Hepatocyte (in vitro differentiated cells): ENCODE measurements at regions not wholly inside any gene's neighbourhood (a gene's known extent, or its start where the extent isn't known, plus 50 kb on each side); places are given as distances from the start of the nearest gene placed in this dataset.
A peak's percentile ranks its signal among the peaks of the same experiment; 100 is the strongest.

Source experiments
- DNase-seq: peaks from one replicate; pipeline ENCODE4 v3.0.0-alpha.2; 2016; ENCODE audit warnings: low spot score
- H2AFZ ChIP-seq: fragments of 200-600 bp; sonication (generic); 2 replicates; pipeline ENCODE4 v1.6.0; 2016; ENCODE audit warnings: antibody characterized with exemption, mild to moderate bottlenecking
- H3K27ac ChIP-seq: fragments of 200-600 bp; sonication (generic); 2 replicates; pipeline ENCODE4 v1.5.1; 2016; ENCODE audit warnings: mild to moderate bottlenecking
- H3K27me3 ChIP-seq: fragments of 200-600 bp; sonication (generic); 2 replicates; pipeline ENCODE4 v1.6.1; 2016
- H3K36me3 ChIP-seq: fragments of 200-600 bp; sonication (generic); replicated peaks from 2 replicates; pipeline ENCODE4 v1.5.1; 2016; ENCODE audit warnings: low read depth; ENCODE audit not compliant: insufficient read depth
- H3K4me1 ChIP-seq: fragments of 200-600 bp; sonication (generic); 2 replicates; pipeline ENCODE4 v1.5.1; 2016; ENCODE audit warnings: mild to moderate bottlenecking, moderate library complexity; ENCODE audit not compliant: insufficient read depth
- H3K4me2 ChIP-seq: fragments of 200-600 bp; sonication (generic); 2 replicates; pipeline ENCODE4 v1.6.0; 2016
- H3K4me3 ChIP-seq: fragments of 200-600 bp; sonication (generic); 2 replicates; pipeline ENCODE4 v1.5.1; 2016; ENCODE audit warnings: mild to moderate bottlenecking
- H3K79me2 ChIP-seq: fragments of 200-600 bp; sonication (generic); 2 replicates; pipeline ENCODE4 v1.6.0; 2017; ENCODE audit warnings: mild to moderate bottlenecking
- H3K9me2 ChIP-seq: fragments of 200-600 bp; sonication (generic); replicated peaks from 2 replicates; pipeline ENCODE4 v1.6.0; 2017; ENCODE audit warnings: mild to moderate bottlenecking; ENCODE audit not compliant: insufficient read depth
- H3K9me3 ChIP-seq: fragments of 200-600 bp; sonication (generic); 2 replicates; pipeline ENCODE4 v1.5.1; 2016; ENCODE audit warnings: low read depth, mild to moderate bottlenecking
- H4K20me1 ChIP-seq: fragments of 200-600 bp; sonication (generic); 2 replicates; pipeline ENCODE4 v1.6.0; 2016; ENCODE audit warnings: mild to moderate bottlenecking; ENCODE audit not compliant: insufficient read depth, poor library complexity, severe bottlenecking
- CTCF ChIP-seq: fragments of 200-600 bp; sonication (generic); IDR thresholded peaks from 2 replicates; pipeline ENCODE4 v1.5.1; 2016; ENCODE audit warnings: antibody characterized with exemption, mild to moderate bottlenecking; ENCODE audit not compliant: poor library complexity
- EZH2 ChIP-seq: fragments of 200-600 bp; sonication (generic); IDR thresholded peaks from 2 replicates; pipeline ENCODE4 v1.6.1; 2016; ENCODE audit warnings: antibody characterized with exemption, mild to moderate bottlenecking, borderline replicate concordance
- EZH2phosphoT487 ChIP-seq: fragments of 200-600 bp; sonication (generic); IDR thresholded peaks from one replicate; pipeline ENCODE4 v1.6.1; 2018; ENCODE audit warnings: antibody characterized with exemption, mild to moderate bottlenecking, low read depth, moderate library complexity; ENCODE audit not compliant: unreplicated experiment, severe bottlenecking
- WGBS: methylation state at CpG from one replicate; pipeline ENCODE4 v1.1.6; 2016; ENCODE audit warnings: low lambda C conversion rate; ENCODE audit errors: missing lambda C conversion rate; 5-methylcytosine and 5-hydroxymethylcytosine counted together

- no peaks in the 10 kb centered on the region for H3K4me1 ChIP-seq
Measured at GRCh38 chr2:44107974-44108373, 60.7 kb upstream of the PPM1B start.

DNA sequence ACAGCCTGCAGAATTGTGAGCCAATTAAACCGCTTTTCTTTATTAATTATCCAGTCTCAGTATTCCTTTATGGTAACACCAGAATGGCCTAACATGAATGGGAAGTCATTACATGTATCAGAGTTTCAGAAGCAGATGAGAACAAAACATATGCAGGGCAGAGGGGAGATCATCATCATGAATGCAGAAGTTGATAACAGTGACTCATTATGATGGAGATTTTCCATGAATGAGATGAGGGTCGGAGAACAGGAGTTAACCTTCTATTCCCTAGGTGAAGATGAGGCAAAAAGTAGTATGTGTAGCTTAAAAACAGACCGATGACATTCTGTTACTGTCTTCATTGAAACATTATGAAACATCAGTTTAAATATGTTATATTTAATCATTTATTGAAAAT, 59.5 kb upstream of the PPM1B start:
- H2AFZ ChIP-seq = no peak overlapping the region
- no peaks in the 10 kb centered on the region for H3K79me2 ChIP-seq
- no peaks in the 10 kb centered on the region for H3K36me3 ChIP-seq
- H3K27me3 ChIP-seq = no peaks in the 10 kb centered on the region
- no peak overlapping the region for H3K4me3 ChIP-seq
- H3K4me1 ChIP-seq = no peaks in the 10 kb centered on the region
- H3K9me2 ChIP-seq = no peaks in the 10 kb centered on the region
- DNase-seq = no peak
- H4K20me1 ChIP-seq = no peaks in the 10 kb centered on the region
- WGBS = 90% methylated on average over 3 of the region's 3 CpGs
- H3K4me2 ChIP-seq = no peak overlapping the region
- H3K9me3 ChIP-seq = no peaks in the 10 kb centered on the region
- TF ChIP-seq CTCF = no peak
- TF ChIP-seq EZH2 = no peak
- no peak for TF ChIP-seq EZH2phosphoT487
- no peak overlapping the region for H3K27ac ChIP-seq

More at GRCh38 chr2:44107974-44108373, 60.7 kb upstream of the PPM1B start:
- H3K9me2 ChIP-seq = no peaks in the 10 kb centered on the region
- TF ChIP-seq EZH2 = no peak
- no peaks in the 10 kb centered on the region for H3K79me2 ChIP-seq
- WGBS = 90% methylated on average over 3 of the region's 3 CpGs
- no peak overlapping the region for H3K4me2 ChIP-seq
- H2AFZ ChIP-seq = no peak overlapping the region
- no peaks in the 10 kb centered on the region for H3K27me3 ChIP-seq
- no peak overlapping the region for H3K4me3 ChIP-seq
- H3K36me3 ChIP-seq = no peaks in the 10 kb centered on the region
- H3K27ac ChIP-seq = no peak overlapping the region
- no peaks in the 10 kb centered on the region for H4K20me1 ChIP-seq
- no peaks in the 10 kb centered on the region for H3K9me3 ChIP-seq
- no peak for DNase-seq

GRCh38 chr2:44110444-44110843, 58.2 kb upstream of the PPM1B start:
- DNase-seq = peak; percentile 26
- Histone ChIP-seq H3K27me3 (no peaks in the 10 kb centered on the region), H3K36me3 (no peaks in the 10 kb centered on the region), H3K79me2 (no peaks in the 10 kb centered on the region), H3K9me3 (no peaks in the 10 kb centered on the region), H3K4me2 (no peak overlapping the region), H3K27ac (peak overlapping the region; percentile 76), H3K9me2 (no peaks in the 10 kb centered on the region), H3K4me1 (no peaks in the 10 kb centered on the region), H2AFZ (no peak overlapping the region), H4K20me1 (no peaks in the 10 kb centered on the region), H3K4me3 (no peak overlapping the region)
- TF ChIP-seq EZH2phosphoT487 (no peak), CTCF (no peak), EZH2 (no peak)
- 16% methylated on average over 2 of the region's 2 CpGs for WGBS

DNA sequence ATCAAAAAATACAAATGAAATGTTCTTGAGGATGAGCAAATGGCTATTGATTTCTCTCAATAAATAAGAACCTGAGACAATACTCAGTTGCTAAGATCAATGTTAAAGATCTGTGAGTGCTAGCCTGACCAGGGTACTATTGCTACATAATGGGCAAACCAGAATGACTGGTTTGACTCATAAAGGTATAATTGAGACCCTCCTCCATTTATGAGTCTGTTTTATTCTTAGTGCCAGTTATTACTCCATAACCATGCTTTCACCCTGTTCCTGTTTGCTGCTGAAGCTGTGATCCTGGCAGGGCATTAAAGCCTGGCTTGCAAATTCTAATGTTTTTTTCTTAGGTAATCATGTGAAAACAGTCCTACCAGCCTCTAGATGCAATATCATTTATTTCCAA, 56.6 kb upstream of the PPM1B start:
- no peak for DNase-seq
- H3K79me2 ChIP-seq = no peaks in the 10 kb centered on the region
- H3K27me3 ChIP-seq = no peaks in the 10 kb centered on the region
- H3K4me1 ChIP-seq = no peaks in the 10 kb centered on the region
- H3K27ac ChIP-seq = no peak overlapping the region
- H3K36me3 ChIP-seq = no peaks in the 10 kb centered on the region
- H3K4me2 ChIP-seq = no peak overlapping the region
- no peak overlapping the region for H3K4me3 ChIP-seq
- no peaks in the 10 kb centered on the region for H3K9me2 ChIP-seq
- no peak for TF ChIP-seq CTCF
- no peak for TF ChIP-seq EZH2phosphoT487
- TF ChIP-seq EZH2 = no peak
- no peak overlapping the region for H2AFZ ChIP-seq
- no peaks in the 10 kb centered on the region for H4K20me1 ChIP-seq
- no peaks in the 10 kb centered on the region for H3K9me3 ChIP-seq
